ENCODE measurements at regions not wholly inside any gene's neighbourhood (a gene's known extent, or its start where the extent isn't known, plus 50 kb on each side); places are given as distances from the start of the nearest gene placed in this dataset.
A peak's percentile ranks its signal among the peaks of the same experiment; 100 is the strongest.

DNA sequence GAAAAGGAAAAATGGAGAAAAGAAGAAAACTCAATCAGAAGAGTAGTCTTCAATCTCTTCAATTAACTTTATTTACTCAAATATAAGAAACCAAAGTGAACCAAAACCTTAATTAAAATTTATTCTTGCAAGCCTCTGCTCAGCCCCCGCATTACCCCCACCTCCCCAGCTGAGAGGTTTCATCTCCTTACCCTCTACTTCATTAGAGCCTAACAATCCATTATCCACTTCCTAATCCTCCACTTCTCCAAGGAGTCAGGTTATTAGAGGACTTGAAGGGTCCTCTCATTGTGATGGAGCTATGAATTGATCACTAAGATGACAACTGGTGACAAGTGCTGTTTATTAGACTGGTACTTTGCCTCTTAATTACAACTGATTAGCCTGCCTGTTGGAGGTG lies 956.5 kb downstream of the TFAP2A start:
- H3K27ac ChIP-seq (ENCODE audit: low read depth in 1 of 2, low read length in 2 of 2): no peak overlapping the region
- H3K9me3 ChIP-seq (replicated peaks in 1 of 2; ENCODE audit: control insufficient read depth in 1 of 2, insufficient read depth in 1 of 2, low read length in 2 of 2): no peaks in the 10 kb centered on the region

DNA sequence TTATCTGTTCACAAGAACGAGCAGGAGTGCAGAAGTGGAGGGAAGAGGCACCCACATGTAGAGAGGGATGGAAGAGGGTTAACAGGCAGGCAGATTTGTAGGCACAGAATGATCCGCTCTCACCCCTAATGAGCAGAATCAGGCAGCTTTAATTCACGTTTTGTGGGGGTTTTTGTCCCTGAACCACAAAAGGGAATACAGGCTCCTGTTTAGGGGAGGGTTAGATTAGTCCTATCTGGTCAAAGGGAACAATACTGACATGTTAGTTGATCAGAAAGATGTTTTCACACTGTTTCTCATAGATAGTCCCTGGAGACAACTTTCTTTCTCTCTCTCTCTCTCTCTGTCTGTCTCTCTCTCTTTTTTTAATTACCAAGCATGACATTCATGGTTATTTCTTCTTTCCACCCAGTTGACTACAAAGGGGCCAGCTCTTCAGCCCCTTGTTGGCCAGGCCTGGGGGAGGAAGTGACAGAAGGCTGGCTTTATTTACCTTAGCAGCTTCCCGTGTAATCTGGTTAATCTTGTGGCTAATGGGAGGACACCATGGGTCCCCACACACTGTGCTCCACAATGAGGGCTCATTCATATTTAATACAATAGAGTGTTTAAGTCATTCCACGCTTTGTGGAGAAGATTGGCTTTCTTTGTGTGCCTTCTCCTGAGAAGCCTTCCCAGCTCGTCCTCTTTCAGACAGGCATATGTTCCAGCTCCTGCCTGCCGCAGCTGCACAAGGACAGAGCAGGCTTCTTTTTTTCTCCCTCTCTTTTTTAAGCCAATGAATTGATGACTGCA lies 958.8 kb downstream of the TFAP2A start:
- no peak overlapping the region for H3K27ac ChIP-seq (ENCODE audit: low read depth in 1 of 2, low read length in 2 of 2)
- peaks cover 0 to 7% of the 10 kb centered on the region in 2 donors for H3K9me3 ChIP-seq (replicated peaks in 1 of 2; ENCODE audit: control insufficient read depth in 1 of 2, insufficient read depth in 1 of 2, low read length in 2 of 2)
- WGBS (ENCODE audit: insufficient coverage): 48% methylated on average over 2 of the region's 7 CpGs
- no peaks in the 10 kb centered on the region for H3K27me3 ChIP-seq (ENCODE audit: control insufficient read depth in 2 of 2, insufficient read depth in 2 of 2, low read length in 2 of 2)
- no peak overlapping the region for H3K4me3 ChIP-seq (replicated peaks in 1 of 3; ENCODE audit: low read depth in 2 of 3, low read length in 3 of 3)
- H3K79me2 ChIP-seq (ENCODE audit: insufficient read depth, low read length): no peaks in the 10 kb centered on the region
- peak overlapping the region in 1 of 2 donors; percentile 53 for H3K4me3 Mint-ChIP-seq
- no peaks in the 10 kb centered on the region for H4K20me1 ChIP-seq (ENCODE audit: insufficient read depth, low read length)
- no peak overlapping the region for H2AFZ ChIP-seq (ENCODE audit: insufficient read depth, low read depth, low read length, poor library complexity, severe bottlenecking)
- TF ChIP-seq, protein P1, sequence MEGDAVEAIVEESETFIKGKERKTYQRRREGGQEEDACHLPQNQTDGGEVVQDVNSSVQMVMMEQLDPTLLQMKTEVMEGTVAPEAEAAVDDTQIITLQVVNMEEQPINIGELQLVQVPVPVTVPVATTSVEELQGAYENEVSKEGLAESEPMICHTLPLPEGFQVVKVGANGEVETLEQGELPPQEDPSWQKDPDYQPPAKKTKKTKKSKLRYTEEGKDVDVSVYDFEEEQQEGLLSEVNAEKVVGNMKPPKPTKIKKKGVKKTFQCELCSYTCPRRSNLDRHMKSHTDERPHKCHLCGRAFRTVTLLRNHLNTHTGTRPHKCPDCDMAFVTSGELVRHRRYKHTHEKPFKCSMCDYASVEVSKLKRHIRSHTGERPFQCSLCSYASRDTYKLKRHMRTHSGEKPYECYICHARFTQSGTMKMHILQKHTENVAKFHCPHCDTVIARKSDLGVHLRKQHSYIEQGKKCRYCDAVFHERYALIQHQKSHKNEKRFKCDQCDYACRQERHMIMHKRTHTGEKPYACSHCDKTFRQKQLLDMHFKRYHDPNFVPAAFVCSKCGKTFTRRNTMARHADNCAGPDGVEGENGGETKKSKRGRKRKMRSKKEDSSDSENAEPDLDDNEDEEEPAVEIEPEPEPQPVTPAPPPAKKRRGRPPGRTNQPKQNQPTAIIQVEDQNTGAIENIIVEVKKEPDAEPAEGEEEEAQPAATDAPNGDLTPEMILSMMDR (IDR thresholded peaks at IDR 0.05): no peak
- H3K9me3 Mint-ChIP-seq: peaks cover 0 to 6% (median under 1%) of the 10 kb centered on the region in 7 donors
- H3K36me3 ChIP-seq (replicated peaks in 1 of 2; ENCODE audit: control insufficient read depth in 1 of 2, insufficient read depth in 2 of 2, low read length in 2 of 2): no peaks in the 10 kb centered on the region
- no peak for DNase-seq
- H3K4me1 ChIP-seq (ENCODE audit: control insufficient read depth in 1 of 2, insufficient read depth in 2 of 2, low read length in 2 of 2): no peaks in the 10 kb centered on the region
- H3K27me3 Mint-ChIP-seq (ENCODE audit: low read depth in 3 of 3): no peaks in the 10 kb centered on the region
- no peaks in the 10 kb centered on the region for H3K4me1 Mint-ChIP-seq
- no peak overlapping the region for H3K4me2 ChIP-seq (replicated peaks; ENCODE audit: extremely low read depth, low read length, poor library complexity, severe bottlenecking)
- H3K36me3 Mint-ChIP-seq: no peaks in the 10 kb centered on the region
- intact Hi-C loops (cut with micrococcal nuclease): no loop called here
- no peak overlapping the region for H3K9ac ChIP-seq (ENCODE audit: insufficient read depth, low read length, poor library complexity, severe bottlenecking)
- H3K27ac Mint-ChIP-seq: peak overlapping the region in 1 of 7 donors; percentile 59

More for the DNA sequence above, 956.5 kb downstream of the TFAP2A start:
- H3K4me1 Mint-ChIP-seq: no peaks in the 10 kb centered on the region
- peaks cover 0 to 2% (median 0%) of the 10 kb centered on the region in 7 donors for H3K9me3 Mint-ChIP-seq
- H3K4me3 ChIP-seq (replicated peaks in 1 of 3; ENCODE audit: low read depth in 2 of 3, low read length in 3 of 3): no peak overlapping the region
- 80% methylated on average over 1 of the region's 1 CpG for WGBS (ENCODE audit: insufficient coverage)
- H3K79me2 ChIP-seq (ENCODE audit: insufficient read depth, low read length): no peaks in the 10 kb centered on the region
- no peaks in the 10 kb centered on the region for H3K36me3 ChIP-seq (replicated peaks in 1 of 2; ENCODE audit: control insufficient read depth in 1 of 2, insufficient read depth in 2 of 2, low read length in 2 of 2)
- no peak for DNase-seq
- no peaks in the 10 kb centered on the region for H3K36me3 Mint-ChIP-seq
- H3K27me3 ChIP-seq (ENCODE audit: control insufficient read depth in 2 of 2, insufficient read depth in 2 of 2, low read length in 2 of 2): no peaks in the 10 kb centered on the region
- no peak overlapping the region for H3K9ac ChIP-seq (ENCODE audit: insufficient read depth, low read length, poor library complexity, severe bottlenecking)
- H3K4me3 Mint-ChIP-seq: no peak overlapping the region
- no peak overlapping the region for H3K4me2 ChIP-seq (replicated peaks; ENCODE audit: extremely low read depth, low read length, poor library complexity, severe bottlenecking)
- H2AFZ ChIP-seq (ENCODE audit: insufficient read depth, low read depth, low read length, poor library complexity, severe bottlenecking): no peak overlapping the region
- no peaks in the 10 kb centered on the region for H3K27me3 Mint-ChIP-seq (ENCODE audit: low read depth in 3 of 3)
- no peaks in the 10 kb centered on the region for H3K4me1 ChIP-seq (ENCODE audit: control insufficient read depth in 1 of 2, insufficient read depth in 2 of 2, low read length in 2 of 2)
- H3K27ac Mint-ChIP-seq: no peak overlapping the region
- intact Hi-C loops (cut with micrococcal nuclease): no loop called here
- TF ChIP-seq, protein P1 (IDR thresholded peaks at IDR 0.05): no peak
- no peaks in the 10 kb centered on the region for H4K20me1 ChIP-seq (ENCODE audit: insufficient read depth, low read length)
